DND-41 (cell line): ENCODE measurements at regions not wholly inside any gene's neighbourhood (a gene's known extent, or its start where the extent isn't known, plus 50 kb on each side); places are given as distances from the start of the nearest gene placed in this dataset.

Experiments used
- EZH2 ChIP-seq: IDR thresholded peaks from 3 replicates; pipeline ENCODE4 v1.6.1; 2012; ENCODE audit warnings: borderline replicate concordance, low read depth, mild to moderate bottlenecking, moderate library complexity, low read length, inconsistent platforms; ENCODE audit not compliant: severe bottlenecking
- TF ChIP-seq, protein P1 (sequence below): IDR thresholded peaks from 2 replicates; pipeline ENCODE4 v1.5.1; 2012; ENCODE audit warnings: borderline replicate concordance, low read length, moderate library complexity, mild to moderate bottlenecking; ENCODE audit not compliant: poor library complexity, severe bottlenecking; ENCODE audit errors: extremely low read depth

DNA sequence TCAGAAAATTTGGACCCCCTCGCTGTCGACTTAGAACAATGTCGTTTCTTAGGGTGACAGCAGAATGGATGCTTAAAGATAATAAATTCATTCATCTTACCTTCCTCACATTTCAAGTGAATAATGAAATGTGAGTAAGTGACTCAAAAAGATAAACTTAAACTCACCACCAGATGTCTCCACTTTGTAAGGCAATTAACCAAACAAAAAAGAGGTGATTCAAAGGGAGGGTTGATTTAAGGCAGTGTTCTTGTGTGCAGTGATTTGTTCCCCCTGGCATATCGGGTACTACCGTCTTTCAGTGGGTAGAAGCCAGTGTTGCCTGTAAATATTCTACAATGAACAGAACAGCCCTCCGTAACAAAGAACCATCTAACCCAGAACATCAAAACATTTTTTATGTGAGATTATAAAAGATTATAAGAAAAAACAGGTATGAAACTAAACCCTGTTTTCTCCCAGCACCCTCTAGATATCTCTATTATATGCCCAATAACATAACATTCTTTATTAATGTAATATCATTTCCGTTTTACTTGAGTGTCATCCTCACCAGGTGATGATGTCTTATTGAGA is 589.7 kb downstream of the CBLN4 start:
- TF ChIP-seq, protein P1, sequence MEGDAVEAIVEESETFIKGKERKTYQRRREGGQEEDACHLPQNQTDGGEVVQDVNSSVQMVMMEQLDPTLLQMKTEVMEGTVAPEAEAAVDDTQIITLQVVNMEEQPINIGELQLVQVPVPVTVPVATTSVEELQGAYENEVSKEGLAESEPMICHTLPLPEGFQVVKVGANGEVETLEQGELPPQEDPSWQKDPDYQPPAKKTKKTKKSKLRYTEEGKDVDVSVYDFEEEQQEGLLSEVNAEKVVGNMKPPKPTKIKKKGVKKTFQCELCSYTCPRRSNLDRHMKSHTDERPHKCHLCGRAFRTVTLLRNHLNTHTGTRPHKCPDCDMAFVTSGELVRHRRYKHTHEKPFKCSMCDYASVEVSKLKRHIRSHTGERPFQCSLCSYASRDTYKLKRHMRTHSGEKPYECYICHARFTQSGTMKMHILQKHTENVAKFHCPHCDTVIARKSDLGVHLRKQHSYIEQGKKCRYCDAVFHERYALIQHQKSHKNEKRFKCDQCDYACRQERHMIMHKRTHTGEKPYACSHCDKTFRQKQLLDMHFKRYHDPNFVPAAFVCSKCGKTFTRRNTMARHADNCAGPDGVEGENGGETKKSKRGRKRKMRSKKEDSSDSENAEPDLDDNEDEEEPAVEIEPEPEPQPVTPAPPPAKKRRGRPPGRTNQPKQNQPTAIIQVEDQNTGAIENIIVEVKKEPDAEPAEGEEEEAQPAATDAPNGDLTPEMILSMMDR = peak; percentile 45
- TF ChIP-seq EZH2 = no peak
